Loucy (cell line): ENCODE measurements at regions not wholly inside any gene's neighbourhood (a gene's known extent, or its start where the extent isn't known, plus 50 kb on each side); places are given as distances from the start of the nearest gene placed in this dataset.

Experiments
- EZH2phosphoT487 ChIP-seq: fragments of 200-600 bp; IDR thresholded peaks from 2 replicates; pipeline ENCODE4 v1.6.1; 2018; ENCODE audit warnings: antibody characterized with exemption, mild to moderate bottlenecking, moderate library complexity, borderline replicate concordance
- TF ChIP-seq, protein P1 (sequence below): fragments of 200-600 bp; sonication (generic); conservative IDR thresholded peaks from 2 replicates; pipeline ENCODE4 v1.5.1; 2014; ENCODE audit warnings: mild to moderate bottlenecking, antibody characterized with exemption, low read length

DNA sequence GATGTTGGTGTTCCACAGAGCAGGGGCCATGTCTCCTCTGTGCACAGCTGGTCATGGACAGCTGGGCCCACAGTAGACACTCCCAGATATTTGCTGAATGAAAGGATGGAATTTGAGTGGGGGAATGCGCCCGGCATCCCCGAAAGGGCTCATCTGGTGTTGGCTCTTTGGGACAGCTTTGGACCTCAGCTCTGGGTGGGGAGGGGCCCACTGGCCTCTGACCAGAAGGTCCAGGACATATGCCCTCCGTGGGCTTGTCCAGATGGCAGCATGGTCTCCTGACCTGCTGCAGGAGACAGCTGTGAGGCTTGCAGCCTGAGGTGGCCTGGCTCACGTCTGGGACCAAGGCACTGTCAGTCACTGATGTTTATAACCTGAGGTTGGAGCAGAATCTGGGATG is 160.4 kb upstream of the AJAP1 start:
- TF ChIP-seq, protein P1, sequence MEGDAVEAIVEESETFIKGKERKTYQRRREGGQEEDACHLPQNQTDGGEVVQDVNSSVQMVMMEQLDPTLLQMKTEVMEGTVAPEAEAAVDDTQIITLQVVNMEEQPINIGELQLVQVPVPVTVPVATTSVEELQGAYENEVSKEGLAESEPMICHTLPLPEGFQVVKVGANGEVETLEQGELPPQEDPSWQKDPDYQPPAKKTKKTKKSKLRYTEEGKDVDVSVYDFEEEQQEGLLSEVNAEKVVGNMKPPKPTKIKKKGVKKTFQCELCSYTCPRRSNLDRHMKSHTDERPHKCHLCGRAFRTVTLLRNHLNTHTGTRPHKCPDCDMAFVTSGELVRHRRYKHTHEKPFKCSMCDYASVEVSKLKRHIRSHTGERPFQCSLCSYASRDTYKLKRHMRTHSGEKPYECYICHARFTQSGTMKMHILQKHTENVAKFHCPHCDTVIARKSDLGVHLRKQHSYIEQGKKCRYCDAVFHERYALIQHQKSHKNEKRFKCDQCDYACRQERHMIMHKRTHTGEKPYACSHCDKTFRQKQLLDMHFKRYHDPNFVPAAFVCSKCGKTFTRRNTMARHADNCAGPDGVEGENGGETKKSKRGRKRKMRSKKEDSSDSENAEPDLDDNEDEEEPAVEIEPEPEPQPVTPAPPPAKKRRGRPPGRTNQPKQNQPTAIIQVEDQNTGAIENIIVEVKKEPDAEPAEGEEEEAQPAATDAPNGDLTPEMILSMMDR, result no peak
- TF ChIP-seq EZH2phosphoT487, result no peak
